ENCODE measurements at regions not wholly inside any gene's neighbourhood (a gene's known extent, or its start where the extent isn't known, plus 50 kb on each side); places are given as distances from the start of the nearest gene placed in this dataset.

DNA sequence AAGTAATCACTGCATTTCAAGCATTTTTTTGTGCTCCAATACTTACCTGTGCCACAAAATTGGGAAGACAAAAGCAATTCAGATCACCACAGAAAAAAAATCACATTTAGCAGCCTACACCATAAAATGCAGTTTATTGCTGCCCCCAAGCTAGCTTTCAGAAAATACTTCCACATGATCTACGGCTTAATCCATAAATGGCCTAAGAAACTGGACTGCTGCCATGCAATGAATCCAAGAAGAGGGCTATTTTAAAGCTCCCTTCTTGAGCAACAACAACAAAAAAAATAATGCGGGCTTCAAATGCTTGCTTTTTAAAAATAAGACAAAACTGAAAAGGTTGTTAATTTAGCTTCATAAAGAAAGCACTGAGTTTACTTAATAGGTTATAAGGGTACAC, 272.3 kb downstream of the RAD51AP2 start (continued):
- TF ChIP-seq REST (IDR thresholded peaks at IDR 0.05; ENCODE audit: unreplicated experiment) (no peak), STAT1 (IDR thresholded peaks at IDR 0.05; ENCODE audit: unreplicated experiment) (no peak), ZNF114 (CRISPR knock-in tag; IDR thresholded peaks at IDR 0.05) (no peak), EZH2phosphoT487 (IDR thresholded peaks at IDR 0.05; ENCODE audit: unreplicated experiment) (no peak), ZNF331 (CRISPR knock-in tag; IDR thresholded peaks at IDR 0.05; ENCODE audit: low read depth) (no peak), NANOG (IDR thresholded peaks at IDR 0.05; ENCODE audit: borderline replicate concordance) (no peak), EZH2 (IDR thresholded peaks at IDR 0.05; ENCODE audit: low read depth, unreplicated experiment) (no peak), CTCF (conservative IDR thresholded peaks at IDR 0.05; ENCODE audit: low read depth in 2 of 2) (no peak)

- H4K20me1 ChIP-seq (replicated peaks; ENCODE audit: insufficient read depth): no peaks in the 10 kb centered on the region
- Mint-ChIP-seq H3K27ac (no peak overlapping the region), H3K4me3 (no peak overlapping the region), H3K27me3 (ENCODE audit: insufficient read depth, low read depth, poor library complexity) (peaks cover 2% of the 10 kb centered on the region), H3K4me1 (peaks cover 8% of the 10 kb centered on the region; the same call in 2 of the 3 replicates), H3K36me3 (ENCODE audit: low read depth) (no peaks in the 10 kb centered on the region), H3K9me3 (no peaks in the 10 kb centered on the region)
- ATAC-seq (no peak), DNase-seq (ENCODE audit: low spot score) (no peak)
- H3K27me3 ChIP-seq (ENCODE audit: insufficient read depth): no peaks in the 10 kb centered on the region
- H2AFZ ChIP-seq: no peak overlapping the region
- H3K9me2 ChIP-seq (ENCODE audit: insufficient read depth): no peaks in the 10 kb centered on the region
- no peaks in the 10 kb centered on the region for H3F3A ChIP-seq (replicated peaks; ENCODE audit: low read depth)
- H3K4me1 ChIP-seq (ENCODE audit: insufficient read depth): no peaks in the 10 kb centered on the region
- H3K36me3 ChIP-seq (ENCODE audit: insufficient read depth): no peaks in the 10 kb centered on the region
- H3K4me2 ChIP-seq: no peak overlapping the region
- no peak overlapping the region for H3K4me3 ChIP-seq
- H3K27ac ChIP-seq (ENCODE audit: low read depth): no peak overlapping the region
- no peaks in the 10 kb centered on the region for H3K79me2 ChIP-seq (replicated peaks; ENCODE audit: insufficient read depth)
- TF ChIP-seq CREB1 (CRISPR knock-in tag; IDR thresholded peaks at IDR 0.05; ENCODE audit: low read depth) (no peak), REST (IDR thresholded peaks at IDR 0.05; ENCODE audit: unreplicated experiment) (no peak), CTCF (conservative IDR thresholded peaks at IDR 0.05; ENCODE audit: low read depth in 2 of 2) (no peak), ZNF114 (CRISPR knock-in tag; IDR thresholded peaks at IDR 0.05) (no peak)
- TF ChIP-seq, protein P1, sequence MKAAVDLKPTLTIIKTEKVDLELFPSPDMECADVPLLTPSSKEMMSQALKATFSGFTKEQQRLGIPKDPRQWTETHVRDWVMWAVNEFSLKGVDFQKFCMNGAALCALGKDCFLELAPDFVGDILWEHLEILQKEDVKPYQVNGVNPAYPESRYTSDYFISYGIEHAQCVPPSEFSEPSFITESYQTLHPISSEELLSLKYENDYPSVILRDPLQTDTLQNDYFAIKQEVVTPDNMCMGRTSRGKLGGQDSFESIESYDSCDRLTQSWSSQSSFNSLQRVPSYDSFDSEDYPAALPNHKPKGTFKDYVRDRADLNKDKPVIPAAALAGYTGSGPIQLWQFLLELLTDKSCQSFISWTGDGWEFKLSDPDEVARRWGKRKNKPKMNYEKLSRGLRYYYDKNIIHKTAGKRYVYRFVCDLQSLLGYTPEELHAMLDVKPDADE (IDR thresholded peaks at IDR 0.05): no peak
Observed at GRCh38 chr2:17242813-17243485, 275.3 kb downstream of the RAD51AP2 start.

All from GM23338 (cell line).